Pancreas (tissue), 10 donors: ENCODE measurements at regions not wholly inside any gene's neighbourhood (a gene's known extent, or its start where the extent isn't known, plus 50 kb on each side); places are given as distances from the start of the nearest gene placed in this dataset.

Source experiments
- ATAC-seq, 4 donors: fragments of 200-7000 bp; cut with Tn5 transposase; one replicate each; pipeline versions ENCODE4 v1.8.0 to v1.9.1; 2020; ENCODE audit warnings: mild to moderate bottlenecking in 4 of 4, moderate library complexity in 4 of 4
- DNase-seq, 6 donors: peaks; one replicate each; pipeline ENCODE4 v3.0.0-alpha.2; 2020
- FAIRE-seq: peaks from 2 replicates; lab custom pipeline; 2012; peaks lifted over from hg19 to GRCh38; lab: Jason Lieb, UNC
- H3K27ac ChIP-seq, 4 donors: fragments of 200-600 bp; sonication (generic); 1 replicate in 3 of 4; 2 replicates in 1 of 4; pipeline versions ENCODE4 v1.5.0 to v1.8.0; 2020
- H3K27me3 ChIP-seq, 4 donors: fragments of 200-600 bp; one replicate each; pipeline ENCODE4 v1.8.0; 2021
- H3K36me3 ChIP-seq, 3 donors: fragments of 200-600 bp; sonication (generic) in 1 of 3; one replicate each; pipeline versions ENCODE4 v1.5.0 to v1.8.0; 2020 to 2021
- H3K4me1 ChIP-seq, 3 donors: fragments of 200-600 bp; one replicate each; pipeline ENCODE4 v1.8.0; 2021
- H3K4me3 ChIP-seq, 4 donors: fragments of 200-600 bp; sonication (generic) in 2 of 4; one replicate each; pipeline versions ENCODE4 v1.5.0 to v1.8.0; 2020 to 2021
- H3K9me3 ChIP-seq, 4 donors: fragments of 200-600 bp; one replicate each; pipeline ENCODE4 v1.8.0; 2021
- WGBS, 2 donors: extraction: QIAGEN DNeasy Blood & Tissue Kit; methylation state at CpG; one replicate each; pipeline ENCODE4 v1.1.7; 2013; 5-methylcytosine and 5-hydroxymethylcytosine counted together
- intact Hi-C, 3 donors: fragments of 100-400 bp; cut with DNase I; formaldehyde crosslinking; loops; one replicate each; pipeline versions ENCODE4 v1.11.1 to v1.14.2; 2022
- TF ChIP-seq, protein P1 (sequence below), 4 donors: fragments of 200-600 bp; sonication (generic) in 3 of 4; IDR thresholded peaks; one replicate each; pipeline versions ENCODE4 v1.5.0 to v1.8.0; 2021; ENCODE audit warnings: antibody characterized with exemption in 4 of 4
- donor health status: healthy with polysubstance abuse.
- donor health status: DM: no; HTN: no; CAD: no; lungs with moderate emphysema.
- donor health status: DM: no; HTN: no; CAD: no.
- donor health status: control.
- donor health status: control.
- donor health status: Bipolar disorder and iron deficiency.
- donor health status: DM: yes; HTN: yes; CAD: no.
- donor health status: DM: no; HTN: no; CAD: no.
- donor health status: DM: no; HTN: no; CAD: no.
- donor health status: DM: yes; HTN: yes; CAD: no.

DNA sequence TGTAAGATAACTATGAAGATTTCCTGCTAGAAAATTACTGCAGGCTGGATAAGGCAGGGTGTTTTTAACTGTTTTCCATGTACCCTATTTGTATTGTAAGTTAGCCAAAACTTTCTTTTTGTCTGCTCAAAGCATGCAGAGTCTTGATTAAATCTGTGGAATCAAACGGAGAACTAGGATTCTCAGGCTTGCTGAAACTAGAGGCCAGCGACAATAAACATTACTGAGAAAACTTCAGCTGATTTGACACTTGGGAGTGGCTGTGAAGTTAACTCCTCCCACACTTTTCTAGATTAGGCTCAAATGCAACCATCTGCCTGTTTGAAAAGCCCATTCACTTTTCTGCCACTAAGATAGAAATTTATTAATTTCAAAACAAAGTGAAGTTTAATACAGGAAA is 153.2 kb upstream of the FRMD4B start:
- Histone ChIP-seq H3K4me3 (no peak overlapping the region), H3K9me3 (no peaks in the 10 kb centered on the region), H3K27ac (no peak overlapping the region), H3K4me1 (no peaks in the 10 kb centered on the region), H3K27me3 (no peaks in the 10 kb centered on the region), H3K36me3 (no peaks in the 10 kb centered on the region)
- DNase-seq (no peak), FAIRE-seq (no peak), ATAC-seq (no peak)
- WGBS, 2 donors, result 5 to 11% methylated on average over 2 of the region's 2 CpGs
- TF ChIP-seq, protein P1, sequence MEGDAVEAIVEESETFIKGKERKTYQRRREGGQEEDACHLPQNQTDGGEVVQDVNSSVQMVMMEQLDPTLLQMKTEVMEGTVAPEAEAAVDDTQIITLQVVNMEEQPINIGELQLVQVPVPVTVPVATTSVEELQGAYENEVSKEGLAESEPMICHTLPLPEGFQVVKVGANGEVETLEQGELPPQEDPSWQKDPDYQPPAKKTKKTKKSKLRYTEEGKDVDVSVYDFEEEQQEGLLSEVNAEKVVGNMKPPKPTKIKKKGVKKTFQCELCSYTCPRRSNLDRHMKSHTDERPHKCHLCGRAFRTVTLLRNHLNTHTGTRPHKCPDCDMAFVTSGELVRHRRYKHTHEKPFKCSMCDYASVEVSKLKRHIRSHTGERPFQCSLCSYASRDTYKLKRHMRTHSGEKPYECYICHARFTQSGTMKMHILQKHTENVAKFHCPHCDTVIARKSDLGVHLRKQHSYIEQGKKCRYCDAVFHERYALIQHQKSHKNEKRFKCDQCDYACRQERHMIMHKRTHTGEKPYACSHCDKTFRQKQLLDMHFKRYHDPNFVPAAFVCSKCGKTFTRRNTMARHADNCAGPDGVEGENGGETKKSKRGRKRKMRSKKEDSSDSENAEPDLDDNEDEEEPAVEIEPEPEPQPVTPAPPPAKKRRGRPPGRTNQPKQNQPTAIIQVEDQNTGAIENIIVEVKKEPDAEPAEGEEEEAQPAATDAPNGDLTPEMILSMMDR (IDR thresholded peaks at IDR 0.05), result no peak
- intact Hi-C loops, result no loop called here

DNA sequence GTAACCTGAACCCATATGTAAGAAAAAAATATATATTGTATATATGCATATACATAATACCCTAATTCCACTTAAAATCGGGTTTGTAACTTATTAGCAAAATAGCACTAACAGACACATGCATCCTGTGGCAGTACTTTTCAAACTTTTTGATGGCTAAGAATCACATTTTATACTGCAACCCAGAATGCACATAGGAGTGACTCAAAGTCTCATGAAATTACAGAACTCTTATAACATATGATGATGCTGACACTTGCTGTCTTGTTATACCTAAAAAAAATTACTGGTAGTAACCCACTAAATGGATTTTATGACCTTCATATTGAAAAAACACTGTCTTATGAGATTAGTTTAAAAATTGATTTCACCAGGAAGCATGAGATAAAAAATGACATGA is 152.4 kb upstream of the FRMD4B start:
- ATAC-seq (no peak), DNase-seq (no peak), FAIRE-seq (no peak)
- TF ChIP-seq, protein P1 (IDR thresholded peaks at IDR 0.05), result no peak
- intact Hi-C loops, result no loop called here
- H3K27ac ChIP-seq, result no peak overlapping the region
- WGBS, 2 donors, result 32 to 61% methylated on average over 1 of the region's 1 CpG
- H3K4me1 ChIP-seq, result no peaks in the 10 kb centered on the region
- H3K4me3 ChIP-seq, result no peak overlapping the region
- H3K27me3 ChIP-seq, result no peaks in the 10 kb centered on the region
- no peaks in the 10 kb centered on the region for H3K9me3 ChIP-seq
- H3K36me3 ChIP-seq, result no peaks in the 10 kb centered on the region

DNA sequence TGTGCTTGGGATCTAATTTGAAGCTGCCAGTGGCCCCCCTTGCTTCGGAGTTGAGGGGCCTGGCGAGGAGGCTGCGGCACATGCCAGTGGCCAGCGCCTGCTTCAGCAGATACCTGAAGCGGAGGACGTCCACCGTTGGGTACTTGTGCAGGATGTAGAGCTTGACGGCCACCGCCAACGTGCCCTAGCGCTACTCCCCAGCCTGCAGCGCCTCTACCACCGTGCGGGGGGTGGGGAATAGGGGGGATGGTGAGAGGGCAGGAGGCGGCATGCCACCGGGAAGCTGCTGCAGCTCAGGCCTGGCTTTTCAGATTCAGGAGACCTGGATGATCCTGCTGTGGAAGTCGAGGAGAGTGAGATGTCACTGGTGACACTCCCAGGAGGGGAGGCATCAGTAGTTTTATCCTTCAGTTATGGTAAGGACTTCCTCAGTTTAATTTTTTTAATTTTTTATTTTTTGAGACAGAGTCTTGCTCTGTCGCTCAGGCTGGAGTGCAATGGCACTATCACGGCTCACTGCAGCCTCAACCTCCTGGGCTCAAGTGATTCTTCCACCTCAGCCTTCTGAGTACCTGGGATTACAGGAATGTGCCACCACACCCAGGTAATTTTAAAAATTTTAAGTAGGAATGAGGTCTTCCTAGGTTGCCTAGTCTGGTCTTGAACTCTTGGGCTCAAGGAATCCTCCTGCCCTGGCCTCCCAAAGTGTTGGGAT is 150.6 kb upstream of the FRMD4B start:
- no peaks in the 10 kb centered on the region for H3K27me3 ChIP-seq
- H3K36me3 ChIP-seq, result no peaks in the 10 kb centered on the region
- no peaks in the 10 kb centered on the region for H3K9me3 ChIP-seq
- no peak for ATAC-seq
- 69 to 74% methylated on average over 19 of the region's 19 CpGs for WGBS, 2 donors
- DNase-seq, result peak in 1 of 6 donors; percentile 43
- no peaks in the 10 kb centered on the region for H3K4me1 ChIP-seq
- FAIRE-seq, result no peak
- H3K4me3 ChIP-seq, result no peak overlapping the region
- intact Hi-C loops, result no loop called here
- H3K27ac ChIP-seq, result no peak overlapping the region
- TF ChIP-seq, protein P1 (IDR thresholded peaks at IDR 0.05), result no peak

DNA sequence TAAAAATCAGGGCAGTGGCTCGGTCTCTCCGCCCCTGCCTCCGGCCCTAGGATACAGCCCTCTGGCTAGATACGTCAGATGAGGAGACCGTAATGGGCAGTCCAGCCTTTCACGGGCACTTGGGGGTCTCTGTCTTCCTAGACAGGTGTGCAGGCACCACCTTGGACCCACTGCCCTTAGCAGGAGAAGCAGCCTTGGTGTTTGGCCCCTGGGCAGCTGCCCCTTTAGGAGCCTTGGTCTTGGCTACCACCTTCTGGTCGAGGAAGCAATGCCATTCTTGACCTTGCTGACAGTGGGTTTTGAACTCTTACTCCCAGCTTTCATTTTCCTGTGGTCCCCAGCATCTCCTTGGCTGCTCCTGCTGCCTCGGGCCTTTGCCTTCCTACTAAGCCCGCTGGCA is 149.7 kb upstream of the FRMD4B start:
- FAIRE-seq, result no peak
- H3K27ac ChIP-seq, result no peak overlapping the region
- ATAC-seq, result no peak
- no peaks in the 10 kb centered on the region for H3K4me1 ChIP-seq
- H3K4me3 ChIP-seq, result no peak overlapping the region
- intact Hi-C loops, result no loop called here
- DNase-seq, result no peak
- TF ChIP-seq, protein P1 (IDR thresholded peaks at IDR 0.05), result no peak
- WGBS, 2 donors, result 77 to 80% methylated on average over 9 of the region's 9 CpGs
- no peaks in the 10 kb centered on the region for H3K9me3 ChIP-seq
- H3K27me3 ChIP-seq, result no peaks in the 10 kb centered on the region
- H3K36me3 ChIP-seq, result no peaks in the 10 kb centered on the region

DNA sequence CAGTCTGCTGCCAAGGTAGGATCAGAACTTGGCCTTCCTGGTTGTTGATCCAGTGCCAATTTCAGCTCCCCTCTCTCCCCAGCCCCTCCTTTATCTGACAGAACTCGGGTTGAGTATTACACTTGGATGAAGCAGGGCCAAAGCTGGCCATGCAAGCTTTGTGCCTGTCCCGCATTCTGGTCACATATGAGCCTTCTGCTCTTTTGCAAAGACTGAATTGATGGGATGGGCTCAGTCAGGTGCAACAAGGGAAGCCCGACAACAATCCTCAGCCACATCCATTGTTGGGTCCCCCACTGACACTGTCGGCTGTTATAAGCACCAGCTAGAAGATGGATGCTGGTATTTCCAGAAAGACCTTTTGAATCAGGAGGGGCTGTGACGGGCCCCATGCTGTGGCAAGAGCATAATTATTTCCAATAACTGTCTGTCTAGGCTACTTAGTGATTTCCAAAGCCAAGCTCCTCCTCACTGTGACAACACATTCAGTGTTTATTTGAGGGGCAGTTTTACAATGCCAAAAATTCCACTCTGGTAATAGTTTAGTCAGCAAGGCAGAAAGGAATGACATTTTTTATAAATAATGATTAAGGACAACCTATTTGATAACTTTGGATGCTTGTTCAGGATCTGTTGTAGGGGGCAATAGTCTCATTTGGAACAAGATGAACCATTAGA is 146.8 kb upstream of the FRMD4B start:
- WGBS, 2 donors, result 40 to 48% methylated on average over 5 of the region's 5 CpGs
- no peak for DNase-seq
- Histone ChIP-seq H3K9me3 (no peaks in the 10 kb centered on the region), H3K4me1 (no peaks in the 10 kb centered on the region), H3K27ac (no peak overlapping the region), H3K36me3 (no peaks in the 10 kb centered on the region), H3K4me3 (no peak overlapping the region), H3K27me3 (no peaks in the 10 kb centered on the region)
- peak in 1 of 4 donors; percentile 60 for ATAC-seq
- intact Hi-C loops, result no loop called here
- FAIRE-seq, result no peak
- TF ChIP-seq, protein P1 (IDR thresholded peaks at IDR 0.05), result no peak
